NT2/D1 (cell line): ENCODE measurements at regions not wholly inside any gene's neighbourhood (a gene's known extent, or its start where the extent isn't known, plus 50 kb on each side); places are given as distances from the start of the nearest gene placed in this dataset.
"Not testable (repeated sequence)": the region's sequence is repeated elsewhere in the genome, so short reads cannot be mapped to it uniquely, and the experiment has no call there.

Experiments
- DNase-seq: peaks from one replicate; pipeline ENCODE4 v3.0.0-alpha.2; 2011; ENCODE audit warnings: low read depth, low spot score
- H3K27me3 ChIP-seq: 2 replicates; pipeline ENCODE4 v1.6.0; 2011; ENCODE audit warnings: mild to moderate bottlenecking; ENCODE audit not compliant: insufficient read length, insufficient read depth
- H3K36me3 ChIP-seq: 2 replicates; pipeline ENCODE4 v1.6.1; 2011; ENCODE audit warnings: mild to moderate bottlenecking, low read length, mixed read lengths; ENCODE audit not compliant: insufficient read depth, insufficient read length
- H3K4me1 ChIP-seq: 2 replicates; pipeline ENCODE4 v1.5.1; 2011; ENCODE audit not compliant: insufficient read depth, insufficient read length
- H3K4me3 ChIP-seq: 2 replicates; pipeline ENCODE4 v1.5.1; 2011; ENCODE audit warnings: low read depth; ENCODE audit not compliant: insufficient read length
- H3K9ac ChIP-seq: 2 replicates; pipeline ENCODE4 v1.6.0; 2011; ENCODE audit warnings: low read depth; ENCODE audit not compliant: insufficient read length
- H3K9me3 ChIP-seq: 2 replicates; pipeline ENCODE4 v1.5.1; 2011; ENCODE audit warnings: mild to moderate bottlenecking, low read length; ENCODE audit not compliant: insufficient read depth
- SUZ12 ChIP-seq: IDR thresholded peaks from 2 replicates; pipeline ENCODE4 v1.6.1; 2011; ENCODE audit not compliant: insufficient read length, insufficient read depth; ENCODE audit errors: extremely low read depth
- YY1 ChIP-seq: IDR thresholded peaks from 2 replicates; pipeline ENCODE4 v1.6.1; 2011; ENCODE audit not compliant: insufficient read length, insufficient read depth
- ZNF274 ChIP-seq: IDR thresholded peaks from 2 replicates; pipeline ENCODE4 v1.6.1; 2011; ENCODE audit warnings: mild to moderate bottlenecking, low read depth, low read length

DNA sequence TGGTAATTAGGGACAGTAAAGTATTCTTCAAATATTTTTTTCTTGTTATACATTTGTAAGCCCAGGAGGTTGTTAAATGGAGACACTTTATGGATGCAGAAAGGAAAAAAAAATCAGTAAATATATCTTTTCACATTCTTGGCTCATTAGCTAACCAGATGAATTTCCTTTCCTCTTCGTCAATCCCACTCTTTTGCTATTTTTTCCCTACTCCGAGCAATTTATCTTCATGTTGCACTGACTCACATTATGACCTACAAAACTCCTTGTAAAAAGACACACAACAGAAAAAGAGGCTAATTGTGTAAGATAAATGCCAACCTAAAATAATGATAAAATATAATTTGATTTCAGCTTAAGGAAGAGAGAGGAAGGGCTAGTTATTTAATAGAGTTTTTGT lies 472.9 kb upstream of the ZNF337 start:
- H3K4me1 ChIP-seq, result no peaks in the 10 kb centered on the region
- H3K9ac ChIP-seq, result no peak overlapping the region
- H3K4me3 ChIP-seq, result no peak overlapping the region
- H3K36me3 ChIP-seq, result no peaks in the 10 kb centered on the region
- TF ChIP-seq ZNF274, result no peak
- TF ChIP-seq YY1, result no peak
- no peak for TF ChIP-seq SUZ12
- no peak for DNase-seq
- no peaks in the 10 kb centered on the region for H3K9me3 ChIP-seq
- H3K27me3 ChIP-seq, result no peaks in the 10 kb centered on the region

DNA sequence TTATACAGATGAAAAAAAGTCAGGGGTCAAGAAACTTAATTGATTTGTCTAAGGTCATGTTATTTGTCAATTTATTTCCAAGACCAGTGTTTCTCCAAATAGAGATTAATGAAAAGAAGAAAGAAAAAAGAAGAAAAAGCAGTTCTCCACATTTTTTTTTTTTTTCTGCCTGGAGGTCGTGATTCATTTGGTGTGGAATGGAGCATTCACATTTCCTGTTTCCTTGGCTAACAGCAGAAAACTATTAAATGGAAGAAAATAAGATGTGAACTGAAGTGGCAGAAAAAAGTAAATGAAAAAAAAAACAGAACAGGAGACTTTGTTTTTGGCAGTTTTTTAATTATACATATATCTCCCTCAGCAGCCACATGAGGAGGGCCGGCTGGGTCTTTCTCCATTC lies 470.8 kb upstream of the ZNF337 start:
- Histone ChIP-seq H3K27me3 (no peaks in the 10 kb centered on the region), H3K4me1 (no peaks in the 10 kb centered on the region), H3K4me3 (no peak overlapping the region), H3K9ac (no peak overlapping the region), H3K36me3 (no peaks in the 10 kb centered on the region), H3K9me3 (no peaks in the 10 kb centered on the region)
- TF ChIP-seq SUZ12 (no peak), ZNF274 (no peak), YY1 (no peak)
- DNase-seq, result no peak

DNA sequence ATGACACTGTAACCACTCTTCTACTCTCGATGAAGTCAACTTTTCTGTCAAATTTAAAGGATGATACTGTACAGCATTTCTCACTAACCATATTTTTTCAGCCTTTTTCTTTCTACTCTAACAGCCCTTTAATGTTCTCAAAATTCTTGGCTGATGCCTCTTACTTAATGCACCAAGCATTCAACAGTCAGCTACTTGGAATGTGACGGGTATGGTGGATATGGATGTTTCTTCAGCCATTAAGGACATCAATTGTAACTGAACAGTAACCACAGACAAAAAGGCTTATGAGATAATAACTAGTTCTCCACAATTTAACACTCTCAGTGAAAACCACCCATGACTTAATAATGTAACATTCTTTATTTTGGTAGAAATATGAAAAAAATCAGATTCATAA lies 467.2 kb upstream of the ZNF337 start:
- Histone ChIP-seq H3K9me3 (no peaks in the 10 kb centered on the region), H3K36me3 (no peaks in the 10 kb centered on the region), H3K4me1 (no peaks in the 10 kb centered on the region), H3K27me3 (no peaks in the 10 kb centered on the region), H3K9ac (no peak overlapping the region), H3K4me3 (no peak overlapping the region)
- DNase-seq, result no peak
- TF ChIP-seq ZNF274, result no peak
- no peak for TF ChIP-seq YY1
- TF ChIP-seq SUZ12, result no peak

DNA sequence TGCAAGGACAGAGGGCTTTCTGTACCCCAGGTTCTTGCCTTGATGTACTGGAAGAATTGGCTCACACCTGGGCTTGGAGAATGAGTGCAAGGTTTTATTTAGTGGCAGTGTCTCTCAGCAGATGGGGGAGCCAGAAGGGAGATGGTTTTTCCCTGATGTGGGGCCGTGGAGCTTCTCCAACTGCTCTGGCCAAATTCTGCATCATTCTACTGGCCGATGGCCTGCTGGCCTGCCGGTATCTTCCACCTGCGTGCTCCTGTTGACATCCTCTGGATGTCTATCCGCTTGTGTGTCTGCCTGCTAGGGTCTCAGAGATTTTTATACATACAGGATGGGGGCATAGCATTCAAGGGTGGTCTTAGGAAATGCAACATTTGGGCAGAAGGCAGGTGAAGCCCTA lies 466.5 kb upstream of the ZNF337 start:
- DNase-seq, H3K9me3 ChIP-seq, H3K36me3 ChIP-seq, H3K4me3 ChIP-seq, H3K27me3 ChIP-seq, H3K9ac ChIP-seq, H3K4me1 ChIP-seq: not testable (repeated sequence)

DNA sequence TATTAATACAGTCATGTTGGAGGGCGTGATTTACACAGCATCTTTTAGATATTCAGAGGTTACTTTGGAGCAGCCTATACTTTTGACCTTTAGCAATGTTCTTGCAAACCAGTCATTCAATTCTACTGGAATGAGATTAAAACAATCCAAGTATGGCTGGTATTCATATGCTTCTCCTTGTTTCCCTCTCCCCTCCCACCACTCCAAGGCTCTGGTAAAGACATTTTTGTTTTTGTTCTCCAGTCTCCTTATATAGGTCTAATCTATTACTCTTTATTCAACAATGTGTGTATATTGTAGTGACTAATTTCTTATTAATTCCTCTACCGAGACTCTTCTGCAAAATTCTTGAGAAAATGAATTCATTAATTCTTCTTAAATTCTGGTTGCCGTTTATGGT lies 465.1 kb upstream of the ZNF337 start:
- H3K9me3 ChIP-seq, DNase-seq: not testable (repeated sequence)

DNA sequence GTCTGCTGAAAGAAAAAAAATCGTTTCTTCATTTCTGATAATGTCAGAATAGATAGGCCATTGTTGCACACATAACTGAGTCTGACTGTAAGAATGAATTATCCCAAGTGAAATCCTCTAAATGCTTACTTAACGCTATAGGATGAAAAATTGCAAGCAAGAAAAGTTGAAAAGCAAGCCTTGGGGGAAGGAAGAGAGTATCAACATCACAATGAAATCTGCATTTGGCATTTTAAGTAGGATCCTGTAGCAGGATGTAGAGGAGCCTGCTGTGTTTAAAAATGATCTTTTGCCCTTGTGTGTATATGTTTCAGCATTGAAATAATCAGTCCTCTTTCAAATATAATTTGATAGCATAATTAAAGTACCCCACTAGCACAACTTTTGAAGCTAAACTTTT lies 464.3 kb upstream of the ZNF337 start:
- not testable (repeated sequence) for H3K4me1 ChIP-seq, DNase-seq, H3K9me3 ChIP-seq, H3K27me3 ChIP-seq, H3K4me3 ChIP-seq, H3K9ac ChIP-seq, H3K36me3 ChIP-seq

More for the DNA sequence above, 465.1 kb upstream of the ZNF337 start:
- not testable (repeated sequence) for H3K36me3 ChIP-seq, H3K4me3 ChIP-seq, H3K27me3 ChIP-seq, H3K4me1 ChIP-seq, H3K9ac ChIP-seq

DNA sequence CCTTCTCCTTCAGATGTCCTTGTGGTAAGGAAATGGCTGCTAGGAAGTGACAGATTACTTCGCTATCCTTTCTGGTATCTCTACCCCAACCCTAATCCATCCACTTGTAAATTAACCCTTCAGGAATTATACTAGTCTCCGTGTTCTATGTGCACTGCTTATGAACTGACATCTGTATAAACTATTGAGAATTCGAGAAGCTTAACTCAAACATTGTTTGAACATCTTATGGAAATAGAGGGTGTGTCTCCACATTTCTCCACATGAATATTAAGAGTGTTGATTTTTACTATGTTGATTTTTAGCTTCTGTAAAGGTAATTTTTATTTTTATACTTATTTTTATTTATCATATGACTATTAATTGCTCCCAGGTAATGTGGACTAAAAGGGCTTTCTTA lies 457.6 kb upstream of the ZNF337 start:
- H3K4me3 ChIP-seq, result no peak overlapping the region
- H3K9me3 ChIP-seq, result no peaks in the 10 kb centered on the region
- DNase-seq, result no peak
- no peak overlapping the region for H3K9ac ChIP-seq
- H3K4me1 ChIP-seq, result no peaks in the 10 kb centered on the region
- H3K36me3 ChIP-seq, result no peaks in the 10 kb centered on the region
- TF ChIP-seq ZNF274, result no peak
- TF ChIP-seq SUZ12, result no peak
- TF ChIP-seq YY1, result no peak
- H3K27me3 ChIP-seq, result no peaks in the 10 kb centered on the region

DNA sequence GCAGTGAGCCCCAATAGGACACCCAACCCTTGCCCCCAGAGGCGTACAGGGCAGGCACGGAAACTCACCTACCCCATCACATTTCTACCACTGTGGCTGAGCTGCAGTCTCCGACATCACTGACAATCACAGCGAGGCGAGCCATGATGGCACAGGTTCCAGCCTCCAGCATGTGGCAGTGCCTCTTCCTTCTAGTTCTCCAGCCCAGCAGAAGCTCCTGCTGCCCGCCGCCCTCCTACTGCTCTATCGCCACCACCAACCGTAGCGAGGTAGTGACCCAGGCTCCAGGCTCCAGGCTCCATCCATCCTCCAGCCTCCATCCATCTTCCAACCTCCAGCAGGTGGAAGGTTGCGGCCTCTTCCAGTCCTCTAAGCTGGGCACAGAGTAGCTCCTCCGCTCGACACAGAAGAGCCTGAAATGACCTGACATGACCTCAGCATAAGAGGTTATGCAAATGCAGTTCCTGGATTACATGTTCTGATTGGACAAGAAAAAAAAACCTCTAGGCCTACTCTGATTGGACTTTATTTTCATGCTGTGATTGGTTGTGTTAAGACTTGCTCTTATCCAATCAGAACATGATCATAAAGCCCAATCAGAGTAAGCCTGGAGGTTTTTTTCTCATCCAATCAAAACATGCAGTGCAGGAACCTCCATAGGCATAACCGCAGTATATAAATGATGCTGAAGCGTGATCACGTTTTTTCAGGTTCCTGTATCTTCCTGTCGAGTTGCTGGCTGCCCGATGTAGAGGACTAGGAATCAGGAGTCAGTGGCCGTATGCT lies 438.9 kb upstream of the ZNF337 start:
- H3K4me1 ChIP-seq, result no peaks in the 10 kb centered on the region
- H3K4me3 ChIP-seq, result no peak overlapping the region
- DNase-seq, result no peak
- no peak overlapping the region for H3K9ac ChIP-seq
- H3K36me3 ChIP-seq, result no peaks in the 10 kb centered on the region
- H3K9me3 ChIP-seq, result no peaks in the 10 kb centered on the region
- no peak for TF ChIP-seq YY1
- TF ChIP-seq ZNF274, result no peak
- no peak for TF ChIP-seq SUZ12
- H3K27me3 ChIP-seq, result no peaks in the 10 kb centered on the region

DNA sequence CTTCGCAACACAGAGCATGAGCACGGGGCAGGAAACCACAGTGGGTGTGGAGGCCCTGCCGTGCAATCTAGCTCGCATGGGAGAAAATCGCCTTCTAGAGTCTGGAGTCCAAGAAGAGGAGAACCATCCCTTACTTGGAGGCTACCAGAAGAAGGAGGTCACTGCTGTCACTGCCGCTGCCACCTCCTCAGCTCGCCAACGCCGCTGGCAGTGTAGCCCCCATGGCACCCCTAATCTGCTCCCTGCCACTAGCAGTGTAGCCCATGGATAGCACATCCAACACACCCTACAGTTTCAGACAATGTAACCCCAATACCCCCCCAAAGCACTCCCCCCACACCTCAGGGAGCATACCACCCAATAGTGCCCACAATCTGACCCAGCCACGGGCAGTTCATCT lies 438.0 kb upstream of the ZNF337 start:
- H3K4me1 ChIP-seq, result no peaks in the 10 kb centered on the region
- H3K27me3 ChIP-seq, result no peaks in the 10 kb centered on the region
- H3K36me3 ChIP-seq, result no peaks in the 10 kb centered on the region
- DNase-seq, result no peak
- no peak overlapping the region for H3K9ac ChIP-seq
- TF ChIP-seq YY1 (no peak), ZNF274 (no peak), SUZ12 (no peak)
- no peak overlapping the region for H3K4me3 ChIP-seq
- H3K9me3 ChIP-seq, result no peaks in the 10 kb centered on the region

DNA sequence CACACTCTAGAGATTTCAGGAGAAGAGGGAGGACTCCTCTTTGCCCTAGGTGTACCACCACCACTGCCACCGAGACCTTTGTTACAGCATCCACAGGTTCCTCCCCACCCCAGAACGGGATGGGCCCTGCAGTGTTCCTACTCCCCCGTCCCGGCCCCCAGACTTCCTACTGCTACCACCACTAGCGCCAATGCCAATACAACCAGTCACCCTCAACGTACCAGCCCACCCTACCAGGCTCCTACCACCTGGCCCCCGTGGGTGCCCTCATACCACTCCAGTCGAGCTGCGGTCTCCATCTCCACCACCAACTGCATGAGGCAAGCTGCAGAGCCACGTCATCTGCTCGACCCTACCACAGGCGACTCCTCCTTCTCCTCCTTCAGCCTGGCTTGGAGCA lies 437.1 kb upstream of the ZNF337 start:
- not testable (repeated sequence) for H3K4me1 ChIP-seq, H3K9me3 ChIP-seq, H3K27me3 ChIP-seq, H3K4me3 ChIP-seq, H3K9ac ChIP-seq, DNase-seq, H3K36me3 ChIP-seq

DNA sequence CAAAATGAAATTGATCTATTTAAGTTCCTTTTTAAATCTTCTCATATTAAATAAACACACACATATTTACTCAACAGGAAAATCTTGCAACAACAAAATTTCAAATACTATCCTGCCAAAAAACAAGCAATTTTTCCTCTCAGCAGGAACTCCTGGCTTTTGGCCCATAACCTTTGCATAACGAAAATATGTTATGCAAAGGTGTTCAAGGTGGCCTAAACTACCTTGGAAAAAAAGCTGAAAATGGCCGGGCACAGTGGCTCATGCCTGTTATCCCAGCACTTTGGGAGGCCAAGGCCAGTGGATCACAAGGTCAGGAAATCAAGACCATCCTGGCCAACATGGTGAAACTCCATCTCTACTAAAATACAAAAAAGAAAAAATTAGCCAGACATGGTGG lies 424.3 kb upstream of the ZNF337 start:
- not testable (repeated sequence) for H3K9ac ChIP-seq, H3K27me3 ChIP-seq, H3K36me3 ChIP-seq, DNase-seq, H3K9me3 ChIP-seq, H3K4me1 ChIP-seq, H3K4me3 ChIP-seq

DNA sequence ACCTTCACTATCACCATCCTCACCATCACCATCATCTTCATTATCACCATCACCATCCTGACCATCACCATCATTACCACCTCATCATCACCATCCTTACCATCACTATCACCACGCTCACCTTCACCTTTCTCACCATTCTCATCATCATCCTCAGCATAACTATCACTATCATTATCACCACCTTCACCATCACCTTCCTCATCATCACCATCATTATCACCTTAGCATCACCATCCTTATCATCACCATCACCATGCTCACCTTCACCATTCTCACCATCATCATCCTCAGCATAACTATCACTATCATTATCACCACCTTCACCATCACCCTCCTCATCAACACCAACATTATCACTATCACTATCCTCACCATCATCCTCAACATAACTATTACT lies 397.8 kb upstream of the ZNF337 start:
- DNase-seq, H3K9ac ChIP-seq: not testable (repeated sequence)

More for the DNA sequence above, 397.8 kb upstream of the ZNF337 start:
- not testable (repeated sequence) for H3K36me3 ChIP-seq, H3K4me1 ChIP-seq, H3K9me3 ChIP-seq, H3K27me3 ChIP-seq, H3K4me3 ChIP-seq
